ENCODE measurements at regions not wholly inside any gene's neighbourhood (a gene's known extent, or its start where the extent isn't known, plus 50 kb on each side); places are given as distances from the start of the nearest gene placed in this dataset.

GRCh38 chr1:79617777-79618176, 611.2 kb upstream of the ADGRL4 start:
- H3K36me3 Mint-ChIP-seq (ENCODE audit: low read depth) = peaks cover 2% of the 10 kb centered on the region
- peak; percentile 51 for TF ChIP-seq CTCF (conservative IDR thresholded peaks at IDR 0.05)
- H3K4me1 Mint-ChIP-seq = no peaks in the 10 kb centered on the region
- H3K9me3 Mint-ChIP-seq = peaks cover 6% of the 10 kb centered on the region
- no peak overlapping the region for H3K4me3 Mint-ChIP-seq
- H3K27ac Mint-ChIP-seq (ENCODE audit: unreplicated experiment) = no peak overlapping the region
- DNase-seq (ENCODE audit: low read depth, low spot score) = no peak
- no peaks in the 10 kb centered on the region for H3K27me3 Mint-ChIP-seq (ENCODE audit: low read depth)

- no peaks in the 10 kb centered on the region for H3K4me1 Mint-ChIP-seq
Observed at GRCh38 chr1:79614762-79615161, 608.2 kb upstream of the ADGRL4 start.

GRCh38 chr1:79614106-79614505, 607.6 kb upstream of the ADGRL4 start:
- no peak for DNase-seq (ENCODE audit: low read depth, low spot score)
- Mint-ChIP-seq H3K4me3 (no peak overlapping the region), H3K4me1 (no peaks in the 10 kb centered on the region), H3K27me3 (ENCODE audit: low read depth) (no peaks in the 10 kb centered on the region), H3K36me3 (ENCODE audit: low read depth) (peaks cover 2% of the 10 kb centered on the region), H3K27ac (ENCODE audit: unreplicated experiment) (no peak overlapping the region), H3K9me3 (peaks cover 6% of the 10 kb centered on the region)
- no peak for TF ChIP-seq CTCF (conservative IDR thresholded peaks at IDR 0.05)

More at GRCh38 chr1:79614762-79615161, 608.2 kb upstream of the ADGRL4 start:
- DNase-seq (ENCODE audit: low read depth, low spot score) = no peak
- Mint-ChIP-seq H3K36me3 (ENCODE audit: low read depth) (peaks cover 2% of the 10 kb centered on the region), H3K4me3 (no peak overlapping the region), H3K27me3 (ENCODE audit: low read depth) (no peaks in the 10 kb centered on the region), H3K27ac (ENCODE audit: unreplicated experiment) (no peak overlapping the region), H3K9me3 (peaks cover 6% of the 10 kb centered on the region)
- TF ChIP-seq CTCF (conservative IDR thresholded peaks at IDR 0.05) = no peak

- no peak for TF ChIP-seq CTCF (conservative IDR thresholded peaks at IDR 0.05)
- H3K9me3 Mint-ChIP-seq = peaks cover 6% of the 10 kb centered on the region
- no peak overlapping the region for H3K4me3 Mint-ChIP-seq
- DNase-seq (ENCODE audit: low read depth, low spot score) = no peak
- no peaks in the 10 kb centered on the region for H3K27me3 Mint-ChIP-seq (ENCODE audit: low read depth)
- no peaks in the 10 kb centered on the region for H3K4me1 Mint-ChIP-seq
- H3K36me3 Mint-ChIP-seq (ENCODE audit: low read depth) = no peaks in the 10 kb centered on the region
- H3K27ac Mint-ChIP-seq (ENCODE audit: unreplicated experiment) = no peak overlapping the region
Observed at GRCh38 chr1:79613046-79613445, 606.5 kb upstream of the ADGRL4 start.

GRCh38 chr1:79604490-79605198, 598.1 kb upstream of the ADGRL4 start:
- no peak for TF ChIP-seq CTCF (conservative IDR thresholded peaks at IDR 0.05)
- Mint-ChIP-seq H3K27me3 (ENCODE audit: low read depth) (no peaks in the 10 kb centered on the region), H3K27ac (ENCODE audit: unreplicated experiment) (no peak overlapping the region), H3K9me3 (peaks cover 5% of the 10 kb centered on the region), H3K36me3 (ENCODE audit: low read depth) (peaks cover 2% of the 10 kb centered on the region), H3K4me3 (no peak overlapping the region), H3K4me1 (no peaks in the 10 kb centered on the region)
- no peak for DNase-seq (ENCODE audit: low read depth, low spot score)
